Large intestine (tissue), 3 donors: ENCODE measurements at regions not wholly inside any gene's neighbourhood (a gene's known extent, or its start where the extent isn't known, plus 50 kb on each side); places are given as distances from the start of the nearest gene placed in this dataset.
"Not testable (repeated sequence)": the region's sequence is repeated elsewhere in the genome, so short reads cannot be mapped to it uniquely, and the experiment has no call there.

Experiments
- DNase-seq, 2 donors: peaks; one replicate each; pipeline versions ENCODE4 v3.0.0 to v3.0.0-alpha.2; 2013
- H3K27ac ChIP-seq: one replicate; pipeline ENCODE4 v1.5.1; 2013; ENCODE audit warnings: low read length
- H3K27me3 ChIP-seq: 2 replicates; pipeline ENCODE4 v1.6.1; 2013; ENCODE audit warnings: low read length; ENCODE audit not compliant: control insufficient read depth, insufficient read depth
- H3K36me3 ChIP-seq: 2 replicates; pipeline ENCODE4 v1.6.1; 2013; ENCODE audit warnings: low read length; ENCODE audit not compliant: control insufficient read depth, insufficient read depth
- H3K4me1 ChIP-seq: one replicate; pipeline ENCODE4 v1.6.1; 2013; ENCODE audit warnings: low read length; ENCODE audit not compliant: control insufficient read depth, insufficient read depth
- H3K4me3 ChIP-seq: one replicate; pipeline ENCODE4 v1.5.1; 2013; ENCODE audit warnings: low read length
- H3K9me3 ChIP-seq: one replicate; pipeline ENCODE4 v1.6.1; 2013; ENCODE audit warnings: mild to moderate bottlenecking, low read depth, low read length, moderate library complexity; ENCODE audit not compliant: control insufficient read depth
- WGBS: methylation state at CpG from one replicate; pipeline ENCODE4 v1.1.5; 2013; ENCODE audit warnings: low lambda C conversion rate; ENCODE audit not compliant: insufficient coverage; 5-methylcytosine and 5-hydroxymethylcytosine counted together

GRCh38 chr4:20026456-20026855 is 225.2 kb upstream of the SLIT2 start:
- no peaks in the 10 kb centered on the region for H3K27me3 ChIP-seq
- H3K9me3 ChIP-seq = no peaks in the 10 kb centered on the region
- no peak overlapping the region for H3K4me3 ChIP-seq
- WGBS = 63% methylated on average over 1 of the region's 2 CpGs
- DNase-seq = no peak
- H3K36me3 ChIP-seq = no peaks in the 10 kb centered on the region
- no peak overlapping the region for H3K27ac ChIP-seq
- H3K4me1 ChIP-seq = no peaks in the 10 kb centered on the region

GRCh38 chr4:20022471-20022870 is 229.2 kb upstream of the SLIT2 start:
- DNase-seq = no peak
- H3K9me3 ChIP-seq = no peaks in the 10 kb centered on the region
- no peaks in the 10 kb centered on the region for H3K27me3 ChIP-seq
- no peaks in the 10 kb centered on the region for H3K36me3 ChIP-seq
- H3K4me3 ChIP-seq = no peak overlapping the region
- WGBS = 100% methylated on average over 2 of the region's 2 CpGs
- no peak overlapping the region for H3K27ac ChIP-seq
- no peaks in the 10 kb centered on the region for H3K4me1 ChIP-seq

- Histone ChIP-seq H3K4me1 (no peaks in the 10 kb centered on the region), H3K4me3 (no peak overlapping the region), H3K9me3 (no peaks in the 10 kb centered on the region), H3K36me3 (no peaks in the 10 kb centered on the region), H3K27me3 (no peaks in the 10 kb centered on the region), H3K27ac (no peak overlapping the region)
- WGBS = 57% methylated on average over 1 of the region's 2 CpGs
- DNase-seq = no peak
Observed at GRCh38 chr4:20020056-20020455, 231.6 kb upstream of the SLIT2 start.

- no peak for DNase-seq
- no peaks in the 10 kb centered on the region for H3K27me3 ChIP-seq
- no peak overlapping the region for H3K27ac ChIP-seq
- 100% methylated on average over 1 of the region's 4 CpGs for WGBS
- H3K4me3 ChIP-seq = no peak overlapping the region
- no peaks in the 10 kb centered on the region for H3K4me1 ChIP-seq
- H3K9me3 ChIP-seq = no peaks in the 10 kb centered on the region
- H3K36me3 ChIP-seq = no peaks in the 10 kb centered on the region
Observed at GRCh38 chr4:20019310-20020015, 232.2 kb upstream of the SLIT2 start.

- no peak overlapping the region for H3K4me3 ChIP-seq
- H3K27ac ChIP-seq = no peak overlapping the region
- 86% methylated on average over 1 of the region's 3 CpGs for WGBS
- DNase-seq = no peak
- H3K27me3 ChIP-seq = no peaks in the 10 kb centered on the region
- H3K36me3 ChIP-seq = no peaks in the 10 kb centered on the region
- no peaks in the 10 kb centered on the region for H3K4me1 ChIP-seq
- no peaks in the 10 kb centered on the region for H3K9me3 ChIP-seq
Observed at GRCh38 chr4:20017777-20018115, 234.0 kb upstream of the SLIT2 start.

- H3K27ac ChIP-seq = no peak overlapping the region
- no peaks in the 10 kb centered on the region for H3K9me3 ChIP-seq
- H3K4me3 ChIP-seq = no peak overlapping the region
- no peaks in the 10 kb centered on the region for H3K27me3 ChIP-seq
- H3K36me3 ChIP-seq = no peaks in the 10 kb centered on the region
- WGBS = no CpG with 5 or more reads among the region's 1 CpG
- H3K4me1 ChIP-seq = no peaks in the 10 kb centered on the region
- DNase-seq = no peak
Observed at GRCh38 chr4:20017070-20017776, 234.5 kb upstream of the SLIT2 start.

- Histone ChIP-seq H3K27me3 (no peaks in the 10 kb centered on the region), H3K4me3 (no peak overlapping the region), H3K27ac (no peak overlapping the region), H3K9me3 (no peaks in the 10 kb centered on the region), H3K36me3 (no peaks in the 10 kb centered on the region), H3K4me1 (no peaks in the 10 kb centered on the region)
- 88% methylated on average over 1 of the region's 4 CpGs for WGBS
- no peak for DNase-seq
Observed at GRCh38 chr4:20015636-20016224, 236.0 kb upstream of the SLIT2 start.

- H3K4me1 ChIP-seq, H3K27ac ChIP-seq, H3K27me3 ChIP-seq, DNase-seq, H3K9me3 ChIP-seq, H3K36me3 ChIP-seq, H3K4me3 ChIP-seq: not testable (repeated sequence)
- WGBS = no CpG with 5 or more reads among the region's 52 CpGs
Observed at GRCh38 chr4:20003836-20004558, 247.7 kb upstream of the SLIT2 start.

- Histone ChIP-seq H3K9me3 (peaks cover 8% of the 10 kb centered on the region), H3K4me3 (no peak overlapping the region), H3K27ac (no peak overlapping the region), H3K4me1 (no peaks in the 10 kb centered on the region), H3K36me3 (no peaks in the 10 kb centered on the region), H3K27me3 (no peaks in the 10 kb centered on the region)
- DNase-seq = no peak
- WGBS = 82% methylated on average over 4 of the region's 4 CpGs
Observed at GRCh38 chr4:19999775-20000414, 251.8 kb upstream of the SLIT2 start.

GRCh38 chr4:19999276-19999675 is 252.4 kb upstream of the SLIT2 start:
- Histone ChIP-seq H3K9me3 (peaks cover 6% of the 10 kb centered on the region), H3K36me3 (no peaks in the 10 kb centered on the region), H3K27me3 (no peaks in the 10 kb centered on the region), H3K4me3 (no peak overlapping the region), H3K27ac (no peak overlapping the region), H3K4me1 (no peaks in the 10 kb centered on the region)
- no peak for DNase-seq
- no CpG with 5 or more reads among the region's 1 CpG for WGBS
